Caco-2 (cell line): ENCODE measurements at regions not wholly inside any gene's neighbourhood (a gene's known extent, or its start where the extent isn't known, plus 50 kb on each side); places are given as distances from the start of the nearest gene placed in this dataset.
"Not testable (repeated sequence)": the region's sequence is repeated elsewhere in the genome, so short reads cannot be mapped to it uniquely, and the experiment has no call there.

Experiments
- BruUV-seq: library from RNA; stranded (reverse); fragments of 400-500 nt; replicated peaks from 2 replicates; lab custom pipeline; 2021; lab: Mats Ljungman, UMichigan
- CTCF ChIA-PET: fragments of 300-600 bp; sonication (Branson Sonifier 250); formaldehyde crosslinking; loops from one replicate; lab custom pipeline; 2022; ENCODE audit warnings: antibody characterized with exemption; lab: Charles Lee
- POLR2A ChIA-PET: fragments of 300-600 bp; sonication (Branson Sonifier 250); formaldehyde crosslinking; loops from one replicate; lab custom pipeline; 2022; ENCODE audit warnings: antibody characterized with exemption; lab: Charles Lee
- DNase-seq, 2 experiments: peaks; one replicate each; pipeline versions ENCODE4 v3.0.0 to v3.0.0-alpha.2; 2020 to 2022
- H3K27me3 ChIP-seq: replicated peaks from 2 replicates; pipeline ENCODE4 v1.6.0; 2011; ENCODE audit warnings: low read length; ENCODE audit not compliant: control insufficient read depth, insufficient read depth
- H3K36me3 ChIP-seq: 2 replicates; pipeline ENCODE4 v1.5.1; 2011; ENCODE audit warnings: low read length; ENCODE audit not compliant: control insufficient read depth, insufficient read depth
- H3K4me1 ChIP-seq: fragments of 250-450 bp; sonication (Bioruptor Pico); 2 replicates; pipeline ENCODE4 v1.5.1; 2020; ENCODE audit warnings: mild to moderate bottlenecking
- H3K4me3 ChIP-seq: 2 replicates; pipeline ENCODE4 v1.5.1; 2011; ENCODE audit warnings: low read depth, mild to moderate bottlenecking, control low read depth, low read length
- H3K9me3 ChIP-seq: fragments of 250-450 bp; sonication (Bioruptor Pico); 2 replicates; pipeline ENCODE4 v1.5.1; 2020; ENCODE audit warnings: mild to moderate bottlenecking, moderate library complexity
- H3K27ac Mint-ChIP-seq: one replicate; pipeline ENCODE4 v1.8.0; 2022; ENCODE audit warnings: mixed read lengths; ENCODE audit not compliant: unreplicated experiment
- H3K27me3 Mint-ChIP-seq: one replicate; pipeline ENCODE4 v1.8.0; 2022; ENCODE audit warnings: mixed read lengths; ENCODE audit not compliant: insufficient read depth, unreplicated experiment
- H3K36me3 Mint-ChIP-seq: one replicate; pipeline ENCODE4 v1.8.0; 2022; ENCODE audit warnings: mild to moderate bottlenecking, mixed read lengths; ENCODE audit not compliant: insufficient read depth, unreplicated experiment
- H3K4me1 Mint-ChIP-seq: one replicate; pipeline ENCODE4 v1.8.0; 2022; ENCODE audit warnings: low read depth, mixed read lengths; ENCODE audit not compliant: unreplicated experiment
- H3K4me3 Mint-ChIP-seq: one replicate; pipeline ENCODE4 v1.8.0; 2022; ENCODE audit warnings: mild to moderate bottlenecking, moderate library complexity, mixed read lengths; ENCODE audit not compliant: unreplicated experiment
- H3K9me3 Mint-ChIP-seq: one replicate; pipeline ENCODE4 v1.8.0; 2022; ENCODE audit warnings: mixed read lengths; ENCODE audit not compliant: unreplicated experiment
- CTCF ChIP-seq, 2 experiments: fragments of 200-600 bp in 1 of 2; IDR thresholded peaks; 1 replicate in 1 of 2; 2 replicates in 1 of 2; pipeline versions ENCODE4 v1.5.1 to v1.8.0; 2011 to 2022; ENCODE audit warnings: antibody characterized with exemption in 1 of 2, control low read depth in 1 of 2, inconsistent platforms in 1 of 2, low read depth in 1 of 2, low read length in 1 of 2, mild to moderate bottlenecking in 1 of 2, moderate library complexity in 1 of 2; ENCODE audit not compliant: insufficient read depth in 1 of 2, severe bottlenecking in 1 of 2, unreplicated experiment in 1 of 2
- intact Hi-C: fragments of 100-400 bp; cut with micrococcal nuclease; formaldehyde crosslinking; loops from one replicate; pipeline ENCODE4 v1.10.0; 2022; ENCODE audit not compliant: unreplicated experiment

- Mint-ChIP-seq H3K9me3 (no peaks in the 10 kb centered on the region), H3K27ac (no peak overlapping the region), H3K27me3 (peaks cover 5% of the 10 kb centered on the region), H3K4me3 (no peak overlapping the region), H3K4me1 (no peaks in the 10 kb centered on the region), H3K36me3 (no peaks in the 10 kb centered on the region)
- H3K27me3 ChIP-seq, result no peaks in the 10 kb centered on the region
- DNase-seq, result no peak
- H3K9me3 ChIP-seq, result no peaks in the 10 kb centered on the region
- BruUV-seq, result no TSS peak
- H3K4me3 ChIP-seq, result no peak overlapping the region
- no peaks in the 10 kb centered on the region for H3K4me1 ChIP-seq
- POLR2A ChIA-PET, result no interaction called here
- H3K36me3 ChIP-seq, result no peaks in the 10 kb centered on the region
- intact Hi-C loops, result no loop called here
- TF ChIP-seq CTCF (IDR thresholded peaks at IDR 0.05; ENCODE audit: insufficient read depth in 1 of 2, low read depth in 1 of 2, low read length in 1 of 2, severe bottlenecking in 1 of 2, unreplicated experiment in 1 of 2), result no peak
- CTCF ChIA-PET, result no interaction called here
Observed at GRCh38 chr16:61432421-61432820, 603.8 kb downstream of the CDH8 start.

- intact Hi-C loops, result no loop called here
- Histone ChIP-seq H3K9me3 (no peaks in the 10 kb centered on the region), H3K4me3 (no peak overlapping the region), H3K36me3 (no peaks in the 10 kb centered on the region), H3K4me1 (no peaks in the 10 kb centered on the region), H3K27me3 (no peaks in the 10 kb centered on the region)
- no peak for DNase-seq
- TF ChIP-seq CTCF (IDR thresholded peaks at IDR 0.05; ENCODE audit: insufficient read depth in 1 of 2, low read depth in 1 of 2, low read length in 1 of 2, severe bottlenecking in 1 of 2, unreplicated experiment in 1 of 2), result no peak
- no peaks in the 10 kb centered on the region for H3K27me3 Mint-ChIP-seq
- ChIA-PET POLR2A (no interaction called here), CTCF (no interaction called here)
- H3K36me3 Mint-ChIP-seq, result no peaks in the 10 kb centered on the region
- BruUV-seq, result no TSS peak
- H3K9me3 Mint-ChIP-seq, result no peaks in the 10 kb centered on the region
- no peaks in the 10 kb centered on the region for H3K4me1 Mint-ChIP-seq
- H3K27ac Mint-ChIP-seq, result no peak overlapping the region
- no peak overlapping the region for H3K4me3 Mint-ChIP-seq
Observed at GRCh38 chr16:61421111-61421510, 615.1 kb downstream of the CDH8 start.

GRCh38 chr16:61419791-61420190, 616.4 kb downstream of the CDH8 start:
- Histone ChIP-seq H3K9me3 (no peaks in the 10 kb centered on the region), H3K27me3 (no peaks in the 10 kb centered on the region), H3K36me3 (no peaks in the 10 kb centered on the region), H3K4me3 (no peak overlapping the region), H3K4me1 (no peaks in the 10 kb centered on the region)
- H3K9me3 Mint-ChIP-seq, result no peaks in the 10 kb centered on the region
- ChIA-PET POLR2A (no interaction called here), CTCF (no interaction called here)
- no peak for TF ChIP-seq CTCF (IDR thresholded peaks at IDR 0.05; ENCODE audit: insufficient read depth in 1 of 2, low read depth in 1 of 2, low read length in 1 of 2, severe bottlenecking in 1 of 2, unreplicated experiment in 1 of 2)
- intact Hi-C loops, result no loop called here
- no peaks in the 10 kb centered on the region for H3K27me3 Mint-ChIP-seq
- no peak overlapping the region for H3K4me3 Mint-ChIP-seq
- DNase-seq, result no peak
- no peaks in the 10 kb centered on the region for H3K4me1 Mint-ChIP-seq
- no TSS peak for BruUV-seq
- no peaks in the 10 kb centered on the region for H3K36me3 Mint-ChIP-seq
- no peak overlapping the region for H3K27ac Mint-ChIP-seq

DNA sequence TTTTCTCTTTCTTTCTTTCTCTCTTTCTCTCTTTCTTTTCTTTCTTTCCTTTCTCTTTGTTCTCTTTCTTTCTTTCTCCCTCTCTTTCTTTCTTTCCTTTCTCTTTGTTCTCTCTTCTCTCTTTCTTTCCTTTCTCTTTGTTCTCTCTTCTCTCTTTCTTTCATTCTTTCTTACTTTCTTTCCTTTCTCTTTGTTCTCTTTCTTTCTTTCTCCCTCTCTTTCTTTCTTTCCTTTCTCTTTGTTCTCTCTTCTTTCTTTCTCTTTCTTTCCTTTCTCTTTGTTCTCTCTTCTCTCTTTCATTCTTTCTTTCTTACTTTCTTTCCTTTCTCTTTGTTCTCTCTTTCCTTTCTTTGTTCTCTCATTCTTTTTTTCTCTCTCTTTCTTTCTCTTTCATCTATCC, 617.4 kb downstream of the CDH8 start:
- H3K27me3 Mint-ChIP-seq, H3K4me3 Mint-ChIP-seq: not testable (repeated sequence)

More for the DNA sequence above, 617.4 kb downstream of the CDH8 start:
- H3K9me3 ChIP-seq, POLR2A ChIA-PET, DNase-seq, H3K27ac Mint-ChIP-seq, CTCF ChIA-PET, H3K27me3 ChIP-seq, intact Hi-C loops, H3K4me1 ChIP-seq, H3K4me1 Mint-ChIP-seq, BruUV-seq, H3K36me3 Mint-ChIP-seq, H3K36me3 ChIP-seq, H3K4me3 ChIP-seq, H3K9me3 Mint-ChIP-seq: not testable (repeated sequence)
